Stimulated activated CD4-positive, alpha-beta T cell treated with anti-CD3 and anti-CD28 coated beads, Interleukin-2, amount 100 ng/mL, for 4 hours (primary cell): ENCODE measurements at regions not wholly inside any gene's neighbourhood (a gene's known extent, or its start where the extent isn't known, plus 50 kb on each side); places are given as distances from the start of the nearest gene placed in this dataset.

Experiments used
- DNase-seq: peaks from one replicate; pipeline ENCODE4 v3.0.0-alpha.2; 2020; ENCODE audit warnings: low read depth

DNA sequence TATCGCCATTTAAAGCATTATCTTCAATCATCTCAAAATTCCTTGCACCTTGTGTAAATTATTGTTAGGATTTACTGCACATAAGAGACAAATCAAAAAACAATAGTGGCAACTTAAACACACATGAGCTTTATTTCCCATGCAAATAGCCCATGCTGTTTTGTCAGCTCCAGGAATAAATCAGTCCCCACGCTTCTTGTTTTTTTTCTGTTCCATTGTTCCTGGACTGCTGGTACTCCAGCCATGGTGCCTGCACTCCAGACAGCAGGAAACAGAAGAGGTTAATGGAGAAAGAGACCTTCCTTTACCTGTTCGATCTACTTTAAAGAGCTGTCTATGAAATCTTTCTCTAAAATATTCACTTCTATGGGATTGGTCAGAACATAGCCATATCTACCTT, 1515.7 kb upstream of the TENM3 start:
- no peak for DNase-seq

DNA sequence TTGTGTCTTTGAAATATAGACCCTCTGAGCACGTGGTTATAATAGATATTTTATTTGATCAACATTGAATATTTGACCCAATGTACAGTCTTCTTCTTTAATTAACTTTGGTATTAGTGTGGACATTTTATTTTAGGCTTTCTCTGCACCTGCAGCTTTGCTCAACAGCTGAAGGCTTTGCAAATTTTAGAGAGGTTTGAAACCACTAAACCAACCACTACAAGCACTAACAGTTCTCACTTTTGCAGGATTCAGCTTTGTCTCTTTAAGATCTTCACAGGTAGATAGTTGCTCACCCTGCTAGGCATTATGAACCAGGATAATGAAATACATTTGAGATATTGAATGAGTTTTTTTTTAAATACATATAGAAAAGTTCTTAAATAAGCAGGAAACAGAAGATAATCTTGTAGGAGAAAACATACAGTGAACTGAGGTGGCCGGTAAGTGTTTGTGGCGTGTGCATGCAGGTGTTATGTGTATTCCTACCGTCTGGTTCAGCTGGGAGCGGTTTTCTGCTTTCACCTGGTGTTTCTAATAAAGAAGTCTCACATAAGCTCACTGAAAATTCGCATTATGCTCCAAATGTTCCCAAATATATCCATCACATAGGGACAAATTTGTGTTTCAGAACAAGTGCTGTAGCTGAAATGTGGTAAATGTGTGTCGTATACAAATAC, 1508.3 kb upstream of the TENM3 start:
- no peak for DNase-seq

DNA sequence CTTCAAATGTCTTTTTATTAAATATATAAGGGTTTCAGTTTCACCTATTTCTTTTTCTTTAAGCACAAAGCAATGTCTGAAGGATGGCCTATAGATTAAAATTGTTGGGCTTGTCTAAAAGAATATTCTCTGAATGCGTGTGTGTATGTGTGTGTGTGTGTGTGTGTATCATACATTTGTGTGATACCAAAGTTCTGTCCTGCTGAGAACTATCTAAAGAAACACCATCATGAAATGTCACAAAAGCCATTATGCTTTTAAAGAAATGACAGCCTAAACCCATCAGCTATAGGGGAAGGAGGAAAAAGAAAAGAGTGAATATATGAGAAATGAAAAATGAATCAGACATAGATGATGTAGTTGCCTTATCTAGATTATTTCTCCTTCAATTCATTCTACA, 1501.5 kb upstream of the TENM3 start:
- DNase-seq = no peak

DNA sequence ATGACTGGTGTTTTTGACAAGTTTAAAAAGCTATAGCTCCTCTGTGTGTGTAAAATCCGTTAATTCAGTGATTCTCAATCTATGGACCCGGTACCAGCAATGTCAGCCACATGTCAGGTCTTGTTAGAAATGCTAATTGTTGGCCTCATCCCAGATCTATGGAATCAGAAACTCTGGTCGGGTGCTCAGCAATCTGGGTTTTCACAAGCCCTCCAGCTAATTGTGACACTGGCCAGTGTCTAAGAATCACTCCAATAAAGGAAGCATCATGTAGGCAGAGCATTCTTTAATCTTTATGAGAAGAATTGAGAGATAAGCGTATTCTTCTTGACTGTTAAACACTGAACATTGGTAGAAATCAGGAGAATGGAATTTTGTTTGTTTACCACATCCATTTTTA, 1498.2 kb upstream of the TENM3 start:
- no peak for DNase-seq

DNA sequence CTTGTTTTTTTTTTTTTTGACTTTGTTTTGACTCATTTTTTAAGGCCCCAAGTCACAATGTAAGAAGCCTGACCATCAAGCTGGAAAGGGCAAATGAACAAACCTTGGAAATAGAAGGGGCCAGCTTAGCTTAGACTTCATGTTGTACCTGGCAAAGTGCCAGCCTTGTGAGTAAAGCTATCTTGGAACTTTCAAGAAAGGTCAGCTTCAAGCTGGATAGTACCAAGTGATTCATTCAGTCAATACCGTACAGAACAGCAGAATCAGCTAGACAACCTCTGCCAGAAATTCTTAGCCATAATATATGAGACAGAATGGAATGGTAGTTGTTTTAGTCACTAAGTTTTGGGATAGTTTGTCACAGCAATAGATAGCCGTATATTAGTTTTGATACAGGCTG, 1492.2 kb upstream of the TENM3 start:
- no peak for DNase-seq

DNA sequence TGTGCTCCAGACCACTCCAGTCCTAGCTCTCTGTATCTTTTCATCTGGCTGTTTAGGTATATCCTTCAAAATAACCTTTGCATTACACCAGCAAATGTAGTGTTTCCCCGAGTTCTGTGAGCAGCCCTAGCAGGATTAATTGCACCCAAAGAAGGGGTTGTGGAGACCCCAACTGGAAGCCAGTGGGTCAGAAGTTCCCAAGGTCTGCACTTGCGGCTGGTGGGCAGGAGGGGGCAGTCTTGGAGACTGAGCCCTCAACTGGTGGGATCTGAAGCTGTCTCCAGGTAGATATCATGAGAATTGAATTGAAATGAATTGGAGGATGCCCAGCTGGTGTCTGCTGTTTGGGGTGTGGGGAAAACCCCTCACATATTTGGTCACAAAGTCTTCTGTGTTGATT, 1485.3 kb upstream of the TENM3 start:
- no peak for DNase-seq

DNA sequence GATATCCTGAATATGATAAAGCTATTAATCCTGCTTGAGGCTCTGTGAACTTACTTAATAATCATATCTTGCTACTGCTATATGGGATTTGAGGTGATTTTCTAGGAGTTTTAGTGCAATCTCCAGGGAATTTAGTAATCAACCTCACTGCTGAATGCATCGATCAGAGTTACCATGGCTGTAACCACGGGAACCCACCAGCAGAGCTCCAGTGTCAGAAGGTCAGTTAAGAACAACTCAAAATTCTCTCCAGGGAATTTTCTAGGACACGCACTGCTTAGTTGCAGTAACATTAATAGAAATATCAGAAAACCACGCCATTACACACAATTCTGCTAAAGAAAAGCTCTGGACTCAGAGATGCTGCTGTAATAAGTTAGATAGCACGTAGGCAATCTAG, 1477.2 kb upstream of the TENM3 start:
- DNase-seq = no peak

DNA sequence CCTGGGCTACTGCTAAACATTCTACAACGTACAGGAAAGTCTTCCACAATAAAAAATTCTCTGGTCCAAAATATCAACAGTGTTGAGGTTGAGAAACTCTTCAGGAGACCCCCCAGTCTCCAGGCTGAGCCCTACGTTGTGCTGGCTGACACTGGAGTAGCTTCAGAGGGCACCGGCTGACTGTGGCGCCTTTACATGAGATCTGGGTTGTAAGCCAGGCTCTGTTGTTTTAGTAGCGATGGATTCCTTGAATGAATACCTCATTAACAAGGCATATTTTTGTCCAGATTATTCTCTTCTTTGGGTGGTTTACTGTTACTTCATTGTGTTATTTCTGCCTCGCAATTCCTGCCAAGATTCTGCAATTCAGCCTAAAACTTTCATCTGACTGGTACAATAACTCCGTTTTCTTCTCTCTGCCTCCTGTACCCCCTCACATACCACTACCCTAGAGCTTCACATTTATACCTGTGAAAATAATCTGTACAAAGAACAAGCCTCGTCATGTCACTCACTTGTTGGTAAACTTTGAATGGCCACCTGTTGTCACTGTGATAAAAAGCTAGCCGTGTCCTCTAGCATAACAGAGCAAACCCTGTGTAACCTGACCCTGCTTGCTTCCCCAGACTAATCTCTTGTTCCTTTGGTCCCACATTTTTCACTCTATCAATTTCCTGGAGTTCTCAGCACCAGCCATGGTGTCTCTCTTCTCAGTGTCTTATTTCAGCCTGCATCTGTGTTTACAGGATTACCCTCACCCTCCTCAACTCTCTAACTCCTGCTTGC, 1476.1 kb upstream of the TENM3 start:
- no peak for DNase-seq

DNA sequence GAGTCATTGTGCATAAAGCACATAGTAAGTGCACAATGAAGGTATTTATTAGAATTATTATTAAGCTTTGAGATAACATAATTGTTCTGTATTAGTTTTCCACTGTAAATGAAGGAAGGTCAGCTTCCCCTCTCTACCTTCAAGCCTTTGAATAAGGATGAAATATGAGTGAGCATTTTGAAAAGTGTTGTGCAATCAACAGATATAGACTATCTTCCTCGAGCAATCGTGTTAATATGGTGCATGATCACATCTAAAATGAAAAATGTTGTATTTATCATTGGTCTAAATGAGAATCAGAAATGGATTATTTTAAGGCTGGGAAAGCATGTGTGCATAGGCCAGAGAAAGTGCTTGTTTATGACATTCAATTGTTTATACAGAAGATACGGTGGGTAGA, 1474.6 kb upstream of the TENM3 start:
- DNase-seq = no peak

DNA sequence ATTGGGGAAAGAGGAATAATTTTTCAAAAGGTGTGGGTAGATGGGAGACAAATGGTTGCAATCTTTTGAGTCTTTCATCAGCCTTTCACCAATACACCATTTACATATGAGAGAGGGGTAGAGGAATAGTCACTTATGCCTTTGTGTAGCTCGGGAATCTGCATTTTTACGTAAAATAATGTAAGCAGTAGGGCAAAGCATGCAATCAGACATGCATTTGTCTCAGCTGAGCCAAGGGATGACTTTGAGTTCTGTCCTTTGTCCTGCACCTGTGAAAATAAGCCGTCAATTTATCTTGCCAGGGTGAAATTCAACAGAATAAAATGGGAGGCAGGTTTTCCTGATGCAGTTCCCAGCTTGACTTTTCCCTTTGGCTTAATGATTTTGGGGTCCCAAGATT, 1473.4 kb upstream of the TENM3 start:
- DNase-seq = no peak

DNA sequence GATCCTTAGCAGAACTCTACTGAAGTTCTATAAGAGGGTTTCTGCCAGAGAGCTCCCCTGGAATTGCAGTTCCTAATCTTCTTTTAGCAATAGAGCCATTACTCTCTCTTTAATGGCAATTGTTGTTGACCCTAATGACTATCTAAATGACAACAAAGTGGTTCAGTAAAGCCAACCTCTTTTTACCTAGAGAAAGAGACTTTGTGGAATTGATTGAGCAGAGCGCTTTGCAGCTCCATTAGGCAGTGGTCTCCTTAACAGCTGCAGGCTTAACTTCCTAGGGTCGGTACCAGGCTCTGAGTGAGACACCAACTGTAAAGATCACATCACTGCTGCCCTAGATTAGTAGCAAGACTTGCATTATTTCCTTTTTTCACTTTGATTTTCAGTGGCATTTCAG, 1472.9 kb upstream of the TENM3 start:
- DNase-seq = no peak

DNA sequence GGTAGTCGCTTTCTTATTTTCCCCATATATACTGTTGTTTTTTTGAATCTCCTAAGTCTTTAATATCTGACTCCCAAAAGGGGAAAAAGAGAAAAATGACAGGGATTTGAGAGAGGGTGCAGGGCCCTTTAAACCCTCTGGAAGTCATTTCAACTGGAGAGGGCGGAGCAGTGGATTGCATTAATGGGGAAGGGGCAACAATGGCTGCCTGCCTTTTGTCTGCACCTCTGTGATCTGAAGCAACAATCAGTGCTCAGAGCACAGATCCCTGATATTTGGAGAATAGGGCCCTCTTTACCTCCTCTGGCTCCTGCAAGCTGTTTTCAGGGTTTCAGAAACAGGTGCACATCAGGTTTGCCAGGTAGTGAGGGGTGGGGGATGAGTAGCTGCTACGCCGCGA, 1458.3 kb upstream of the TENM3 start:
- no peak for DNase-seq

DNA sequence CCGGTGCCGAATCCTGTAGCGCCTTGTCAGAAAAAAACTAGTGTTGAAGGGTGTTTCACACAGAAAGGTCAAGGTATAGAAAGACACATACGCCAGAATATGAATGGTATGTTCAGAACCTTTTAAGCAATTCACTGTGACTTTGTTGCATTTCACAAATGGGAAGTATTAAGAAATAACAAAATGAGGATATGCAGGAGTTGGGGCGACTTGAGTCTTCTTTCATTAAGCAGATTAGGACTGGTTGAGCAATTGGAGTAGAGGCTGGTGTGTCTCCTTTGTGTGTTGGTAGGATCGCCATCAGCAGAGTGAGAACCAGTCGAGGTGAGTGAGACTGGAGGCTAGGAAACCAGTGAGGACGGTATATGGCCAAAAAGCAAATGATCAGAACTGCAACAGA, 1454.5 kb upstream of the TENM3 start:
- no peak for DNase-seq

DNA sequence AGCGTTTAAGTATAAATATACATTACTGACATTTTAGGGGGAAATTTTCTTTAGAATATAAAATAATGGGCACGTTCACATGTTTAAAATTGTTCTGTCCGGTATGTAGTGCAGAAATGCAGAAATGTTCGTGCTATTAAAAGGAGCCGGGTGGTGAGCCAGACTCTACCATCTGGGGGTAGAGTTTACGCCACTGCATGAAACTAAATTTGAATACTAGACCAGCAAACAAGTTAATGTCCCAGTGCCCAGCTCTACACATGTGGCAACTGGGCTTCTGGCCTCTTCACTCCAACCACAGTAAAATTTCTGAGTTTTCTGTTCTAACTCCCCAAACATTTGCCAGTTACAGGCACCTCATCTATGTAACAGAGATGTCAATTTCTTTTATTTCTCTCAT, 1453.3 kb upstream of the TENM3 start:
- no peak for DNase-seq

DNA sequence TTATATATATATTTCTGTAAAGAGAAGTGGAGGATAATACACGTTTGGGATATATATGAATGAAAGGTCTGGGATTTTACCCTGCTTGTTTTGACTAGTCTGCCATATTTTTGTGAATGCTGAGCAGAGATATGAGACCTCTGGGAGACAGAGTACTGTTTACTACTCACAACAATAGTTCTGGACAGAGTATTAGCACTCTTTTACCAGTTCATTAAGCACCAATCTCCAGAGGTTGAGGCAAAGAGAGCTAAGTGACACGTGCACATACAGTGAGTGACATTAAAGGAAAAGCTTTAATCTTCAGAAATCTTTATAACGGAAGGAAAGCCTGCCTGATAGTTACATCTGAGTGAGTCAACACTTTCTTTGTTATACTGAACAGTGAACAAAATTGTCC, 1452.7 kb upstream of the TENM3 start:
- no peak for DNase-seq

DNA sequence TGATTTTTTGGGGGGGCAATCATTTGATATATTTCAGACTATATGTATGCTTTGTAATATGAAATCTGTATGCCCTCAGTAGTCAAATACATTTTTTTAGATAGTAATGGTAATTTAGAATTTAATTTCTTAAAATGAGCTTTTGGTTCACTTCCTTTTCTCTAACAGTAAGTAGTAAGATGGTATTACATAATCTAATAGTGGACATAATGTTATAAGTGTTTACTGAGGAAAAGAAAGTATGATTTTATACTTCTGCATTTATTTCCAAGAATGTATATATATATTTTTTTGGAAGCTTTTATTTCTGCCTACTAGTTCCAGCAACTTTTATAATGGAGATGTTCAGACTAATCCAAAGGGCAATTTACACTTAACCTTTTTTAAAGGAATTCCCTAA, 1450.7 kb upstream of the TENM3 start:
- DNase-seq = no peak

DNA sequence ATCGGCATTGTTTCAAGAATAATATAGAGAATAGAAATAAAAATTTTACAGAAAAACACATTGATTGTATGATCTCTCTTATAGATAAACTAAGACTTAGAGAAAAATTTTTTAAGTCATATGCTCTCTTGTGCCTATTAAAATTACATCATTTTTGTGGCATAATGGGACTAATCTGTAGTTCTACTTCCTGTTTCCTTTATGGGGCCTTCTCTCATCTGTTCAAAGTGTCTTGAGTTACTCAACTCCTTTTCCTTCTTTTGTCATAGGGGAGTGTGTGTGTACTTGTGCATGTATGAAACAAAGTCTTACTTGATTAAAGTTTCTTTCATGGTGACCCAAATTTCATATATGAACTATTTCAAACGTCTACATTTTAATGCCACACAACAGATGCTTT, 1448.9 kb upstream of the TENM3 start:
- DNase-seq = no peak

DNA sequence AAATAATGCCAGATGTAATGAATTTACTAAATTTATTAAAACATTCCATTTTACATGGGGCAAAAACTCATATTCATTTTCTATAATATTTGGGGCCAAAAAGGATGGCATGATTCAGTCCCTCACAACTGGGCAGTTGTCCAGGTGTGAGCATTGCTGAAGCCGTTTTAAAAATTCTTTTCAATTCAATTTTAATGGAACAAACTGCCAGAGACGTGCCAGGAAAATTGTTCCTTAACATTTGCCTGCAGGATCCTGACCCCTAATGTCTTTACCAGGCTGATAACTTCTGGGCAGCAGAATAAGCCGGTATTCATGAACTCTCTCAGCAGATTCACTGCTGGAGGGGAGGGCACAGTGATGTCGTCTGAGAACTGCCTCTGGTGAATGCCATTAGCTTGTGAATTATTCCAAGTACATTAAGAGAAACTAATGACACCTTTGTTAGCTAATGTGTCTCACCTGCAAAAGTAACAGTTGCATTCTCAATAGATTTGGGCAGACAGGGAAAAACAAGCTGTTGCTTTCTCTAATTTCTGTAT, 1445.1 kb upstream of the TENM3 start:
- no peak for DNase-seq

DNA sequence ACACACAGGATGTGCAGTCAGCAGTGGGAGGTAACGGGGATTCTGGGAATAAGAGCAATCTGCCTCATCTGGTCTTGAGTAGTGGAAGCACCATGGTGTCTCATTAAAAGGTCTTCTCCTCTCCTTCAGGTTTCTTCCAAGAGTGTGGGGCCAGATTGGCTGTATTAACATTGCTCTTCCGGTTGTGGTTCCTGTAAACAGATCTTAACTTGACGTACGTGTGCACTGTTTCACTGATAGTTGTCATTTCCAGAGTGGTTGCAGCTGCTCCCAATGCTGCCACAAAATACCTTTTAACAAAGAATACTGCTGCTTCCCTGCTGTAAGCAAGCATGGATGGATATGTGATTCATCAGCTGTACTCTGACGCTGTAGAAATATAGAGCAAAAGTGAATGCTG, 1443.4 kb upstream of the TENM3 start:
- DNase-seq = no peak

DNA sequence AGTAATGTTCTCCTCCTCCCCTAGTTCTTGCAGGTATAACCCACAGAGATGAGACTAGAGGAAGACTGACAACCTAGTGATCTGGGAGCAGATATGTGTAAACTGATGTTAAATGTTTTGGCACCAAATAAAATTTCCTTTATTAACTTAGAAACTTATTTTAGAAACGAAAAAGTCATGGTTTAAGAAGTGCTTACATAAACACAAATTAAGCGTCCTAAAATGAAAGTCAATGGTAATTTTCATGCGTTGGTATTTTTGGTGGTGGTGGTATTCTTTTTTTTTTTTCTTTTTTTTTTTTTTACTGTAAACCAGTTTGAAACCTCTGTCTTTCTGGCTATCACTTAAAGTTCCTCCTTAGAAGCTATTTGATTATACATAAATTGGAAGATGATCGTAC, 1438.1 kb upstream of the TENM3 start:
- DNase-seq = no peak

DNA sequence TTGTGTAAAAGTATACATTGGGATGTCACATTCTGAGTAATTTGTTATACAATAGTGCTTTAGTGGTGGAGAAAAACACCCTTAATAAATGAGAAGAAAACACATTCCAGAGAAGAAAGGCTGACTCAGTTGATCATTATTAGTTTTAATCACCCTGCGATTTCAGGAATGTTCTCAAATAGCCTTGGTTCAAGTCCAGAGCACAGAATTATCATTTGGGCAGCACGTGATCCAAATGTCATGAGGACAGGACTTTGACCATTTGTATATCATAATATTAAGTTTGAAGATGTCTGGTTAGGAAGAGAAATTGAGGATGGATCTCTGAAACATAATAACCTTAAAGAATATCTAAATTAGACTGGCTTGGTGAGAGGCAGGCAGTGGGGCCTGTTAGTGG, 1434.3 kb upstream of the TENM3 start:
- DNase-seq = no peak

DNA sequence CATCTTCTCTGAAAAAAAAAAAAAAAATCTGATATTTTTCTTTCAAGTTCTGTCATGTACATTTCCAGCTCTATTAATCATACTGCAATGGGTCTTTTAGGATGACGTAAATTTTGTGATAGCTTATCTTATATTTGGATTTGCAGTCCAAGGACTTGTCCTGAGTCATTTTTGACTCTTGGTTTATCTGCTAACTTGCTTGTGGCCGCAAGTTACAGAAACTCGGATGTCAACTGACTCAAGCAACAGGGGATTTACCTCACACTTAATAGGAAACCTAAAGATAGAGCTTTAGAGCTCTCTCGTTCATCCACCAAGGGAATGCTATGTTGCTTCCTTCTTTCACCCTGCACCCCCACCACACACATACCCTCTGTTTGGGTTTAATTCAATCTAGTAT, 1433.8 kb upstream of the TENM3 start:
- DNase-seq = no peak

DNA sequence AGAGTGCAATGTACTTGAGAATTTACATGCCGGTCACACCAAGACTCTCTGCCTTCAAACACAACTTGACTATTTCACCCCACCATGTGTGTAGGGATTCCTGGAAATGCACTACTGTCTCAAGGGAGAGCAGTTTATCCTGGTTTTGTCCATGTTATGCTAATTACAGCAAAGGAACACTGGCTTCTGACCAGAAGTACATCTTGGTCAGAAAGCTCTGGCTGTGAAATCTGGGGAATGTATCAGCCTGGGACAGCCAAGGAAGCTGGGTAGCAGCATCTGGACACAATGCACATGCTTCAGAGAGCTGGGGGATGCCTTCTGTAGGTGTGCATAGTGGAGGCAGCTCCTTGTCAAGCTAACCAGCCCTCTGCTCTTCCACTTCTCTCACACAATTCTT, 1432.6 kb upstream of the TENM3 start:
- DNase-seq = no peak

DNA sequence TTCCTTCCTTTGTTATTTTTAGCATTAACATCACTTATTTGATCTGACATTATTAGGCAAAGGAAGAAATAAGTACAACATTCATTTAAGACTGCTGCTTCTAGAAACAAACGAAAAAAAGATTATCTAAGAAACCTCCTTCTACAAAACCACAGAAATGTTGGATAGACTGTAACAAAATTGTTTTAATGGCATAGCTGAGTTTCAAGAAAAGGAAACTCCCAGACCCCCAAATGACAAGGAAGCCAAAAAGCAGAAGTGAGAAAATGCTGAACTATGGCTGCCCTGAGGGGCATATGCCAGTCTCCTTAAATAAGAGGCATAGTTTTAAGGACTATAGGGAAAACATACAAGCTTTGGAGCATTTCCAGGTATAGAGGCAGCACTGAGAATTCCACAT, 1431.6 kb upstream of the TENM3 start:
- no peak for DNase-seq
